HG03025 (cell line): ENCODE measurements at regions not wholly inside any gene's neighbourhood (a gene's known extent, or its start where the extent isn't known, plus 50 kb on each side); places are given as distances from the start of the nearest gene placed in this dataset.
"Not testable (repeated sequence)": the region's sequence is repeated elsewhere in the genome, so short reads cannot be mapped to it uniquely, and the experiment has no call there.

Experiments
- ATAC-seq: cut with Tn5 transposase; IDR thresholded peaks from one replicate; pipeline ENCODE4 v1.9.1; 2021; ENCODE audit warnings: mild to moderate bottlenecking, moderate library complexity; ENCODE audit not compliant: unreplicated experiment, low FRiP score

DNA sequence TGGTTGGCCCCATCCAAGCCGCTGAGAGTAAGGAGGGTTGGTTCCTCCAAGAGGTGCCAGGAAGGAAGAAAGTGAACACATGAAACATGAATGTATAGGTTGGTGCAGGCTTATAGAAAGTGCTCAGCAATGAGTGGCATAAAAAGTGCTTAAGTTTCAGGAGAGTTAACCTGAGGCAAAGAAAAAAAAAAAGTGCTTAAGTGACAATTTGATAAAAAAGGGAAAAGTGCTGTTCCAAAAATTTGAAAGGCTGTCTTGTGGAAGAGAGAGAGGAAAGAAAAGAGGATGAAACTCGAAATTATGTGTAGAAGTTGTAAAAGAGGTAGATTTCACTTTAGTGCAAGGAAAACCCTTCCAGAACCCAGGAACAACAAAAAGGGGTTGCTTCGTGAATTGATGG, 85.5 kb upstream of the MAP4K4 start:
- no peak for ATAC-seq

DNA sequence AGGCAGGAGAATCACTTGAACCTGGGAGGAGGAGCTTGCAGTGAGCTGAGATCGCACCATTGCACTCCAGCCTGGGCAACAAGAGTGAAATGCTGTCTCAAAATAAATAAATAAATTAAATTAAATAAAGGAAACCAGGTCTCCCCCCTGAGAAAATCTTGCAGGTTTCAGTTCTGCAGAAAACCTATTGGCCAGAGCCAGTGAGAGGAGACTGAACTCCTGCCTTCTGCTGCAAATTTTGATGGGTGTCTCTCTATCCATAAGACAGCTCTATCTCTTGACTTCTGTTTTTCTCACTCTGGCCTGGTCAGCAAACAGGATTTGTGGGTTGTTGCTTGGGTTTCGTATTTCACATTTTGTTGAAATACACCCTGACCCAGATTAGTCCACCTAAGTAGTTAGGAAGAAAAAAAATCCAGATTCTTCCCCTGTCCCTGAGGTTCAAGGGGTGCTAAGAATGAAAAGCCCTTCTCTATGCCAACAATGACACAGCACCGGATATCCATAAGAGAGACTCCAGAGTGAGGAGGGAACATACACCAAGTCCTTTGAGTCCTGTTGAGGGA, 86.7 kb upstream of the MAP4K4 start:
- ATAC-seq, result no peak

DNA sequence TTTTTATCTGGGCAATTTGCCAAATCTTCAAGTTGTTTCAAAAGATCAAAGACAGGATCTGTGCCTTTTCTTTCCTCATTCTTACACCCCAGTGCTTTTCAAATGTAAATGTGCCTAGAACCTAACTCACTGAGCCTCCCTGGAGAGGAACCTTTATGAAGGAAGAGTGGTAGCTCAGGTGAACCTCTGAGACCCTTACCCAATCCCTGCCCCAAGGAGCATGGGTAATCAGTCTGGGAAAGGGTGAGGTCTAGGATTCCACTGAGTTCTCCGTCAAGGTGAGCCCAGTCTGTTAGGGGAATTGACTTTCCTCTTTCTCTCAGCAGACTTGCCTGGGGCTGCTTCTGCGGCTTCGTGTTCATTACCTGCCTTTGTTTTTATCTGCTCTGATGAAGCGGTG, 88.1 kb upstream of the MAP4K4 start:
- ATAC-seq, result no peak

DNA sequence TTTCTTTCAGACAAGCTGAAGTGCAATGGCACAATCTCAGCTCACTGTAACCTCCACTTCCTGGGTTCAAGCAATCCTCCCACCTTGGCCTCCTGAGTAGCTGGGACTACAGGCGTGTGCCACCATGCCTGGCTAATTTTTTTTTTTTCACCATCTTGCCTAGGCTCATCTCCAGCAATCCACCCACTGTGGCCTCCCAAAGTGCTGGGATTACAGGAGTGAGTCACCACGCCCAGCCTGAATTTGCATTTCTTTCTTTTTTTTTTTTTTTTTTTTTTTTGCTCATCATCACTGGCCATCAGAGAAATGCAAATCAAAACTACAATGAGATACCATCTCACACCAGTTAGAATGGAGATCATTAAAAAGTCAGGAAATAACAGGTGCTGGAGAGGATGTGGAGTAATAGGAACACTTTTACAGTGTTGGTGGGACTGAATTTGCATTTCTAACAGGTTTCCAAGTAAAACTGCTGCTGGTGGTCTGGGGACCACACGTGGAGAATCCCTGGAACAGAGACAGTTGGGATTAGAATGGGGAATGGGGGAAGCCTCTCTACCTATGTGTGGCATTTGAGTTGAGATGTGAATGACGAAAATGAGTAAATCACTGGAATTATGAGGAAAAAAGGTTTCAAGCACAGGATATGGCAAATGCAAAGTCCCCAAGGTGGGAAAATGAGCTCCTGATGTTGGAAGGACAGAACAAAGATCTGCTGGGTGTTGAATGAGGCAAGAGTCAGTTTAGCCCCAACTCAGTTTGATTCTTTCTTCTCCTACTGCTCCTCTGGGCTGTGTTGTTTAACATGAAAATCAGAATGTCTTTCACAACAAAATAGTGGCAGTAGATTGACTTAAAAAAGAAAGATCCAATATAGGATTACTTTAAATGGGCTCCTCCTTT, 88.8 kb upstream of the MAP4K4 start:
- no peak for ATAC-seq

DNA sequence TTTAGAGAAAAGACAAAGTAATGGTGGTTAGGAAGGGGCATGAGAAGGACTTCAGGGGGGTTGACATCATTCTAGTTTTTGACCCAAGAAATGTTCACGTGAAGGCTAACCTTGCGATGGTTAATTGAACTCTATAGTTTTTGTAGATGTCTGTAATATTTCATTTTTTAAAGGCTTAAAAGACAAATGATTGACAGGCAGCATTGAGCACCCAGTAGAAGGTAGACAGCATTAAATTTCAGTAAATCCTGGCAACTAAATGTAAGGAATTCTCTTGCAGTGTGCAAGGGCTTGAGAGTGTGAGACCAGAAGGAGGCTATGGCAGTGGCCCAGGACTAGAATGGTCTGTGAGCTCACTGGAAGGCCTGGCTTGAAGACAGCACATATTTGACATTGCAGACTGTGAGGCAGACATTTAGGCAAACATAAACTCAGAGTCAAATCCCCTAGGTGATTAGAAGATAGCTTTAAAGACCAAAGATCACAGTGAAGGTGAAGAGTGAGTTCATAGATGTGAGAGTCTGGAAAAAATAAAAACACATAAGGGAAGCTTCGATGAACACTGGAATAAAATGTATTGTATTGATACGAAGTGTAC, 100.1 kb upstream of the MAP4K4 start:
- no peak for ATAC-seq

DNA sequence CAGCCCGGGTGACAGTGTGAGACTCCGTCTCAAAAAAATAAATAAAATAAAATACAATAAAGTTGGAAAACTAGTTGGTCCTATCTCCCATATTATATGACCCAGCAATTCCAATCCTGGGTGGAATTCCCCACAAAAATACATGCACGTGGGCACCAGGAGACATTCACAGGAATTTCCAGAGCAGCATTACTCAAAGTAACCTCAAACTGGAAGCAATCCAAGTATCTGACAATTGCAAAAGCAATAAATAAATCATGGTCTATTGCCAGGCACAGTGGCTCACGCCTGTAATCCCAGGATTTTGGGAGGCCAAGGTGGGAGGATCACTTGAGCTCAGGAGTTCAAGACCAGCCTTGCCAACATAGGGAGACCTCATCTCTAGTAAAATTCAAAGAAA, 101.2 kb upstream of the MAP4K4 start:
- no peak for ATAC-seq

DNA sequence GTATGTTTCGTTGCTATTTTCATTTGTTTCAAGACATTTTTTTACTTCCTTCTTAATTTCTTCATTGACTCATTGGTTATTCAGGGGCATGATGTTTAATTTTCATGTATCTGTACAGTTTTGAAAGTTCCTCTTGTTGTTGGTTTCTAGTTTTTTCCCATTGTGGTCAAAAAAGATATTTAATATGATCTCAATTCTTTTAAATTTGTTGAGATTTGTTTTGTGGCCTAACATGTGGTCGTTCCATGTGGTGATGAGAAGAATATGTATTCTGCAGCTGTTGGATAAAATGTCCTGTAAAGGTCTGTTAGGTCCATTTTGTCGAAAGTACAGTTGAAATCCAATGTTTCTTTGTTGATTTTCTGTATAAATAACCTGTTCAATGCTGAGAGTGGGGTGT, 110.3 kb upstream of the MAP4K4 start:
- no peak for ATAC-seq

DNA sequence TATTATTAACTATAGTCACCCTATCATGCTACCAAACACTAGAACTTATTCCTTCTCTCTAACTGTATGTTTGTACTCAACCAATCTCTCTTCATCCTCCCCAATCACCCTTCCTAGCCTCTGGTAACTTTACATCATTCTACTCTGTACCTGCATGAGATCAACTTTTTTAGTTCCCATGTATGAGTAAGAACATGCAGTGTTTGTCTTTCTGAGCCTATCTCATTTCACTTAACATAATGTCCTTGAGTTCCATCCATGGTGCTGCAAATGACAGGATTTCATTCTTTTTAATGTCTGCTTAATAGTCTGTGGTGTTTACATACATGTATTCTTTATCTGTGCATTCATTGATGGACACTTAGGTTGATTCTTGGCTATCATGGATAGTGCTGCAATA, 108.9 kb upstream of the RFX8 start:
- ATAC-seq, result no peak

DNA sequence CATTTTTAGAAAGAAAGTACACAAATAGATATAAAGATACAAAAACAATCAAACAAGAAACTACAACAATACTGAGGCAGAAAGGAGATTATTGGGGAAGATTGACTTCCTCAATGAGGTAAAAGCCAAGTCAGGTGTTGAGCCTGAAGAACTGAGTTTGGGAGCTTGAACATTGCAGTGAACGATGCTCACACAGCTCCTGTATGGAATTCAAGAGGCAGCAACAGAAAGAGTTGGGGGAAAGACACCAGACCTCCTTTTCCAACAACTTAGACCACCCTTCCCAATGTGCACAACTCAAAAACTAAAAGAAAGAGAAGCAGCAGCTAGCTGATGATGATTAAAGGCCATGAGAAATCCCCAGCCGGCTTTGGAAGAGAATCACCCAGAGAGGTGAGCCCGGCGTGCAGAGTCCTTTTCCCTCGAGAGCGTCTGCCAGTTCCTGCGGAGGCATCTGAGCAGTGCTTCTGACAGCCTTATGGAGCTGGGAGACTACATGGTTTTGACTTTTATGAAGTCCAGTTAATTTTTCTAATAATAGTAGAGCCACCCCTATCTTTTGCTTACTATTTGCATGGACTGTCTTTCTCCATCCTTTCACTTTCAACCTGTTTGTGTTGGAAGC, 106.9 kb upstream of the RFX8 start:
- ATAC-seq, result no peak

DNA sequence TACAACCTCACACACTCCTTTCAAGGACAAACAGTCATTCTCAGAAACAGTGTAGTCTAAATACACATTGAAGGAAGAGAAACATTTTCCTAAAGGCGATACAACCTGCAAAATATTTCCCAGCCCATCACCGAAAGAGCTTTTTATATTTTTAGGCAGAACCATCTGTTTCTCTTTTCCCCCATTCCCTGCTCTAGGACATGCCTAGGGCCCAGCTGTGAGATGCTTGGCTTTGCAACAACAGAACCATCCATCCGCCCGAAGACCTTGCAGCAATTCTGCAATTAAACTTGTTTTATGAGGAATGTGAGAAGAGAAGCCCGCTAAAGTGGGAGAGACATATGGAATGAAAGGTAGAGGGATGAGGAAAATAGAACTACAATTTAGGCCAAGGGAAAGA, 105.6 kb upstream of the RFX8 start:
- no peak for ATAC-seq

DNA sequence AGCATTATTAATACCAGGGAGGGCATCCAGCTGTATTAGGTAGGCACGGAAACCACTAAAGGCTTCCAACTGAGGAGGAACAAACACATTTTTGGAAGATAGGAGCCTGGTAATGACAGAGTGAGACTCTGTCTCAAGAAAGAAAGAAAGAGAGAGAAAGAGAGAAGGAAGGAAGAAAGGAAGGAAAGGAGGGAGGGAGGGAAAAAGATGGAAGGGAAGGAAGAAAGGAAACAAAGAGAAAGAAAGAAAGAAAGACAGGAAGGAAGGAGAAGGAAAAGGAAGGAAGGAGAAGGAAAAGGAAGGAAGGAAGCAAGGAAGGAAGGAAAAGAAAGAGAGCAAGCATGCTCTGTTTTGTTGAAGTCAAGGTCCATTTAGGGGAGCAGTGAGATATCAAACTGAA, 103.8 kb upstream of the RFX8 start:
- ATAC-seq, result no peak

DNA sequence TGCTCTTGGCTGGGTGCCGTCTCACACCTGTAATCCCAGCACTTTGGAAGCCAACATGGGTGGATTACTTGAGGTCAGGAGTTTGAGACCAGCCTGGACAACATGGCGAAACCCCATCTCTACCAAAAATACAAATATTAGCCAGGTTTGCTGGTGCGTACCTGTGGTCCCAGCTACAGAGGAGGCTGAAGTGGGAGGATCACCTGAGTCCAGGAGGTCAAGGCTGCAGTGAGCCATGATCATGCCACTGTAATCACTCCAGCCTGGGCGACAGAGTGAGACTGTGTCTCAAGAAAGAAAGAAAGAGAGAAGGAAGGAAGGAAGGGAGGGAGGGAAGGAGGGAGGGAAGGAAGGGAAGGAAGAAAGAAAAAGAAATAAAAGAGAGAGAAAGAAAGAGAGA, 103.2 kb upstream of the RFX8 start:
- not testable (repeated sequence) for ATAC-seq

DNA sequence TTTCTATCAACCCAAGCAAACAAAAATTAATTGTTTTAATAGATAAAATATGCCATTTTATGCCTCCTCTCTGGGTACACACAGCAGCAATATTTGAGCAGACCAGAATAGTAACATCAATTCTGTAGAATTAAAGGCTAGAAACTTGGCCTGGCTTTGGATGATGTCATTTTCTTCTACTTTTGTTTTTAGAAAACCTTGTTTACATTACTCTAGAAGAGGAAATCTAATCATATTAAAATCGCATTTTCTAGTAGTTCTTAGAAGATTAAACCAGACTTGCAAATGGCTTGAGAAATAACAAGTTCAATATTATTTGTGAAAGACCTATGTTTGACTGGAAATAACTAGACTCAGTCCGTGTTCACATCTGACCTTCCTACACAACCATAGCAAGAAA, 102.3 kb upstream of the RFX8 start:
- no peak for ATAC-seq

DNA sequence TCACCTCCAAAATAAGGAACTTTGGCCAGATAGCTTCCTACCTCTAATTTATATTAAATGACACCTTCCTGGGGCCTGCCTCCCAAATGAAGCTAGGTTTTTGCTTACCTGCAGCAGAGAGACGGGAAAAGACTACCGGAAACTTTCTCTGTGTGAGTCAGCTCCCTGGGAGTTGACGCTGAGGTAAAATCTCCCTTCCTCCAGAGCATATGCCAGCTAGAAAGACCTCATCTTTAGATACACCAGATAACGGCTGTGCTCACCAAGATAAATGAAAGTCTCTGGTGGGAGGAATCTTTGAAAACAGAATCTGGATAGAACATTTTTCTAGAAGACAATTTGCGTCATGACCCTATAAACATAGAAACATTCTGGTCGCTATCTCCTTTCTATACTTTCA, 99.7 kb upstream of the RFX8 start:
- ATAC-seq, result no peak

DNA sequence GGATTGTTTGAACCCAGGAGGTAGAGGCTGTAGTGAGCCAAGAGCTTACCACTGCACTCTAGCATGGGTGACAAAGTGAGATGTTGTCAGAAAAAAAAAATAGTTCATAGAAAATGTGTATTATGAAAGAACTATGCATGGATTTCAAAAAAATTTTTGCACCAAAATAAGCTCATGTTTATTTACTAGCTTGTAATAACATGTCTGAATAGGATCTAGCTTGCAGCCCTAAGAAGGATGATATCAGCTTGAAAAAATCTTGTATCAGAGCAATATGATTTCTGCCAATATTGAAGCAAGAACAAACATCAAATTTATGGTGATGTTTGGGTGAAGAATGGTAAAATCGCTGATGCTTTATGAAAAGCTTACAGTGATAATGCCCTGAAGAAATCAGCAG, 97.0 kb upstream of the RFX8 start:
- no peak for ATAC-seq

DNA sequence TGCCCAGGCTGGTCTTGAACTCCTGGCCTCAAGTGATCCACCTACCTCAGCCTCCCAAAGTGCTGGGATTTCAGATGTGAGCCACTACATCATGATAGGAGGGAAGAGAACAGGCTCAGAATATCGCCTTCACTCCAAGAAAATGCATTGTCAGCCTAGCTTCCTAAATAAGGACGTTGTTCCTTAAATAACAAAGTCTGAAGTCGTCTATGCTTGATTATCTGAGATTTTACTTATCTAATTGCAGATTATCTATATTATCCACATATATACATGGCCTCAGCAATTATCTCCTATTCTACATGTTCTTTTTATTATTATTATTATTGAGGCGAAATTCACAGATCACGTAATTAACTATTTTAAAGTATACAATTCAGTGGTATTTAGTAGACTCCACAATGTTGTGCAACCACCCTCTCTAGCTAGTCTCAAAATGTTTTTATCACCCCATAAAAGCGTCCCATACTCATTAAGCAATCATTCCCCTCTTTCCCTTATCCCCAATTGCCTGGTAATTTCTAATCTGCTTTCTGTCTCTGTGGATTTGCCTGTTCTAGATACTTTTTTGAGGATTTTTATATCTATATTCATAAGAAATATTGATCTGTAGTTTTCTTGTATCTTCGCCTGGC, 95.1 kb upstream of the RFX8 start:
- ATAC-seq, result no peak

DNA sequence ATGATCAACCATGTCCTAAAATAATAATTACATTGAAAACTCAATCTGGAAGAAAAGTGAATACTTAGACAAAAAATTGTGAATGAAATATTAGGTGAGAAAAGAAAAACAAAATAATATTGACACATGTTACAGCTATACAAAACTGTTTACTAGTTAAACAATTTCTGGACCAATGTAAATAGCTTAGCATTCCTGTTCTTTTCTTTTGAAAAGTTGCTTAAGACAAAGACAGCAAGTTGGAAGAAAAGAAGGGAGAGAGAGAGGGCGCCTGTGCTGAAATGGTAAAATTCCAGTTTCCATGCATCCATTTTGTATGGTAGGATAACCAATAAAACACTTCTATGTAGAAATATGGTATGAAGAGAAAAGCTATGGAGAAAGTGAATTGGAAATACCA, 94.1 kb upstream of the RFX8 start:
- no peak for ATAC-seq

DNA sequence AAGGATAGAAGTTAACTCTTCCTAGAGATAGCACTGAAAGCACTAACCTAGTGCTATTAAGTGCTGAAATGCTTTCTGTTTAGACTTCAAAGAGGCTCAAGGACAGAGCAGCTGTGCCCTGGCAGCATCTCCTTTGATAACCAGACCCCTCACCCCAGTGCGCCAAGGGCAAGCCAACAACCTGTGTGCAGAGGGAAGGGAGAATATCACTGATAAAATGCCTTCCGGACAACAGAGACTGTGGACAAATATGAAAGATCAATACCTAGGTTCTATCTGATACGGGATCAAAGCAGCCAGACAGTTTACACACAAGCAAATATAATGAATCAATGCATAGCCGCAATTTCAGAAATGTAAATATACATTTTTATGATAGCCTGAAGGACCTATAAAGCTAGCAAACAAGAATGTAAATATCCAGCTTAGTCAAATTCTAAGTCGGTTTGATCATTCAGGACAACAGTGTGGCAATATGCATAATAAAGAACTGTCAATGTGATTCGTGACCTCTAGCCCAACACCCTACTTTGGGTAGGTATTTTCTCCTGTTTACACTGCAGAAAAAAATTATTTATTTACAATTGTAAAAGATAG, 91.8 kb upstream of the RFX8 start:
- ATAC-seq, result no peak

DNA sequence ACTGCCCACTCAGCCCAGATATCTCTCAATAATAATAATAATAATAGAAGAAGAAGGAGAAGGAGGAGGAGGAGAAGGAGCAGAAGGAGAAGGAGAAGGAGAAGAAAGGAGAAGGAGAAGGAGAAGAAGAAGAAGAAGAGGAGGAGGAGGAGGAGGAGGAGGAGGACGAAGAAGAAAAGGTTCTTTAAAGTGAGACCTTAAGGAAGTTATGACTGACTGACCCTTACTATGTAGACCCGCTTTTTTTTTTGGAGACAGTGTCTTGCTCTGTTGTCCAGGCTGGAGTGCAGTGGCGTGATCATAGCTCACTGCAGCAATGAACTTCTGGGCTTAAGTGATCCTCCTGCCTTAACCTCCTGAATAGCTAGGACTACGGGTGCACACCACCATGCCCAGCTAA, 88.9 kb upstream of the RFX8 start:
- ATAC-seq, result no peak

DNA sequence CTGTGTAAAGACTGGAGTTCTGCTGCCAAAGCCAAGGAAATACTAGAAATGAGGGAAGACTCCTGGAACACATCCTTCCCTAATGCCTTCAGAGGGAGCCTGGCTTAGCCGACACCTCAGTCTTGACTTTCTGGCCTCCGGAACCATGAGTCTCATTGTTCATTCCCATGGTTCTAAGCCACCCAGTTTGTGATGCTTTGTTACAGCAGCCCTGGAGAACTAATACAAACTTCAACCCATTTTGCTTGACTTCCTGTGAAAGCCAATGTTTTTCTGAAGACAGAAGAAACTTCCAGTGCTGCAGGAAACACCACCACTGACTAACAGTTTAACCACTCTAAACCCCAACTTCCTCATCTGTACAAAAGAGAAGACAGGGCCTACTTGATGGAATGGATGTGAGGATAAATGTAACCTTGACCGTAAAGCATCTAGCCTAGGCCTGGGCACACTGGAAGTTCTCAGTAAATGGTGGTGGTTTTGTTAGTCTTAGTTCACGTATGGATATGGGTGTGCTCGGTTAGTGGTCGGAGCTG, 85.9 kb upstream of the RFX8 start:
- no peak for ATAC-seq
